HG03558 (cell line): ENCODE measurements at regions not wholly inside any gene's neighbourhood (a gene's known extent, or its start where the extent isn't known, plus 50 kb on each side); places are given as distances from the start of the nearest gene placed in this dataset.

Source experiments
- ATAC-seq: cut with Tn5 transposase; IDR thresholded peaks from one replicate; pipeline ENCODE4 v1.9.1; 2021; ENCODE audit warnings: moderate number of reproducible peaks; ENCODE audit not compliant: unreplicated experiment; ENCODE audit errors: extremely low read depth

- no peak for ATAC-seq
These were observed 561.5 kb downstream of the SEMA5A start for GRCh38 chr5:8984386-8984785.
